ENCODE measurements at regions not wholly inside any gene's neighbourhood (a gene's known extent, or its start where the extent isn't known, plus 50 kb on each side); places are given as distances from the start of the nearest gene placed in this dataset.

GRCh38 chr6:21935142-21935541 is 341.6 kb downstream of the SOX4 start:
- no peak for TF ChIP-seq EZH2 (IDR thresholded peaks at IDR 0.05; ENCODE audit: insufficient read depth, poor library complexity, severe bottlenecking)
- no peak for TF ChIP-seq EZH2phosphoT487 (IDR thresholded peaks at IDR 0.05; ENCODE audit: insufficient read depth, low read depth)
